CD14-positive monocyte (primary cell): ENCODE measurements at regions not wholly inside any gene's neighbourhood (a gene's known extent, or its start where the extent isn't known, plus 50 kb on each side); places are given as distances from the start of the nearest gene placed in this dataset.

Experiments
- DNase-seq, 3 donors: peaks; one replicate each; pipeline ENCODE4 v3.0.0-alpha.2; 2011 to 2022
- H2AFZ ChIP-seq: 2 replicates; pipeline ENCODE4 v1.6.0; 2012; ENCODE audit warnings: mild to moderate bottlenecking, low read depth, low read length, inconsistent platforms; ENCODE audit not compliant: insufficient read depth, poor library complexity, severe bottlenecking
- H3K27ac ChIP-seq, 2 donors: 1 replicate in 1 of 2; 2 replicates in 1 of 2; pipeline ENCODE4 v1.5.1; 2012 to 2013; ENCODE audit warnings: low read length in 2 of 2, control low read depth in 1 of 2, inconsistent platforms in 1 of 2, low read depth in 1 of 2, mild to moderate bottlenecking in 1 of 2
- H3K27me3 ChIP-seq, 2 donors: one replicate each; pipeline versions ENCODE4 v1.6.0 to v1.6.1; 2011 to 2013; ENCODE audit warnings: low read length in 2 of 2; ENCODE audit not compliant: control insufficient read depth in 2 of 2, insufficient read depth in 2 of 2
- H3K36me3 ChIP-seq, 2 donors: replicated peaks in 1 of 2; 1 replicate in 1 of 2; 2 replicates in 1 of 2; pipeline versions ENCODE4 v1.5.1 to v1.6.1; 2012 to 2013; ENCODE audit warnings: low read length in 2 of 2, control low read depth in 1 of 2, inconsistent platforms in 1 of 2, mild to moderate bottlenecking in 1 of 2; ENCODE audit not compliant: insufficient read depth in 2 of 2, control insufficient read depth in 1 of 2
- H3K4me1 ChIP-seq, 2 donors: 1 replicate in 1 of 2; 2 replicates in 1 of 2; pipeline versions ENCODE4 v1.5.1 to v1.6.1; 2012 to 2013; ENCODE audit warnings: low read length in 2 of 2, control low read depth in 1 of 2, inconsistent platforms in 1 of 2, mild to moderate bottlenecking in 1 of 2, moderate library complexity in 1 of 2; ENCODE audit not compliant: insufficient read depth in 2 of 2, control insufficient read depth in 1 of 2
- H3K4me2 ChIP-seq: replicated peaks from 2 replicates; pipeline ENCODE3; 2012; ENCODE audit warnings: low read length, moderate library complexity, mild to moderate bottlenecking; ENCODE audit not compliant: poor library complexity, severe bottlenecking; ENCODE audit errors: extremely low read depth
- H3K4me3 ChIP-seq, 3 experiments: fragments of 200-600 bp in 1 of 3; sonication (generic) in 1 of 3; replicated peaks in 1 of 3; 1 replicate in 2 of 3; 2 replicates in 1 of 3; pipeline ENCODE4 v1.5.1; 2011 to 2013; ENCODE audit warnings: low read length in 3 of 3, mild to moderate bottlenecking in 3 of 3, control low read depth in 2 of 3, low read depth in 2 of 3, inconsistent platforms in 1 of 3, moderate library complexity in 1 of 3
- H3K79me2 ChIP-seq: 2 replicates; pipeline ENCODE4 v1.6.0; 2012; ENCODE audit warnings: mild to moderate bottlenecking, control low read depth, inconsistent platforms, low read length, moderate library complexity; ENCODE audit not compliant: insufficient read depth
- H3K9ac ChIP-seq: 2 replicates; pipeline ENCODE4 v1.6.0; 2017; ENCODE audit warnings: low read length, mild to moderate bottlenecking; ENCODE audit not compliant: insufficient read depth, poor library complexity, severe bottlenecking
- H3K9me3 ChIP-seq, 2 donors: replicated peaks in 1 of 2; 1 replicate in 1 of 2; 2 replicates in 1 of 2; pipeline versions ENCODE4 v1.5.1 to v1.6.1; 2012 to 2013; ENCODE audit warnings: low read length in 2 of 2, control low read depth in 1 of 2; ENCODE audit not compliant: control insufficient read depth in 1 of 2, insufficient read depth in 1 of 2
- H4K20me1 ChIP-seq: 2 replicates; pipeline ENCODE4 v1.6.0; 2012; ENCODE audit warnings: mild to moderate bottlenecking, low read length, control low read depth, moderate library complexity; ENCODE audit not compliant: insufficient read depth
- H3K27ac Mint-ChIP-seq, 7 donors: one replicate each; pipeline ENCODE4 v1.8.0; 2020; ENCODE audit warnings: mild to moderate bottlenecking in 7 of 7, mixed read lengths in 7 of 7, moderate library complexity in 6 of 7, inconsistent platforms in 2 of 7
- H3K27me3 Mint-ChIP-seq, 3 donors: one replicate each; pipeline ENCODE4 v1.8.0; 2021 to 2022; ENCODE audit warnings: low read depth in 3 of 3, mild to moderate bottlenecking in 3 of 3, mixed read lengths in 3 of 3, moderate library complexity in 3 of 3, inconsistent platforms in 1 of 3
- H3K36me3 Mint-ChIP-seq, 2 donors: one replicate each; pipeline ENCODE4 v1.8.0; 2020; ENCODE audit warnings: mixed read lengths in 2 of 2, inconsistent platforms in 1 of 2, mild to moderate bottlenecking in 1 of 2
- H3K4me1 Mint-ChIP-seq: one replicate; pipeline ENCODE4 v1.8.0; 2020; ENCODE audit warnings: mild to moderate bottlenecking, mixed read lengths
- H3K4me3 Mint-ChIP-seq, 2 donors: one replicate each; pipeline ENCODE4 v1.8.0; 2020; ENCODE audit warnings: mild to moderate bottlenecking in 2 of 2, mixed read lengths in 2 of 2, moderate library complexity in 1 of 2
- H3K9me3 Mint-ChIP-seq, 7 donors: one replicate each; pipeline ENCODE4 v1.8.0; 2020 to 2022; ENCODE audit warnings: mixed read lengths in 7 of 7, mild to moderate bottlenecking in 6 of 7, moderate library complexity in 6 of 7, inconsistent platforms in 2 of 7
- CTCF ChIP-seq: fragments of 200-600 bp; IDR thresholded peaks from one replicate; pipeline ENCODE4 v1.8.0; 2022; ENCODE audit warnings: antibody characterized with exemption, mild to moderate bottlenecking
- WGBS: methylation state at CpG from one replicate; pipeline ENCODE4 v1.1.5; 2013; ENCODE audit warnings: missing lambda C conversion rate; ENCODE audit not compliant: insufficient coverage; 5-methylcytosine and 5-hydroxymethylcytosine counted together
- intact Hi-C, 2 donors: fragments of 100-400 bp; cut with micrococcal nuclease; formaldehyde crosslinking; loops; one replicate each; pipeline versions ENCODE4 v1.15.0 to v1.15.1; 2023

- peaks cover 3 to 14% (median 9%) of the 10 kb centered on the region in 7 donors for H3K9me3 Mint-ChIP-seq
- no peaks in the 10 kb centered on the region for H3K36me3 Mint-ChIP-seq
- H3K79me2 ChIP-seq = no peaks in the 10 kb centered on the region
- H3K9ac ChIP-seq = no peak overlapping the region
- H3K4me2 ChIP-seq = no peak overlapping the region
- H3K4me3 Mint-ChIP-seq = no peak overlapping the region
- DNase-seq = no peak
- H2AFZ ChIP-seq = no peak overlapping the region
- peaks cover 14 to 24% of the 10 kb centered on the region in 2 donors for H3K4me1 ChIP-seq
- H3K36me3 ChIP-seq = no peaks in the 10 kb centered on the region
- H3K27me3 Mint-ChIP-seq = peaks cover 0 to 2% (median 0%) of the 10 kb centered on the region in 3 donors
- peaks cover 4 to 6% of the 10 kb centered on the region in 2 donors for H3K9me3 ChIP-seq
- H3K27ac ChIP-seq = no peak overlapping the region
- H3K27me3 ChIP-seq = no peaks in the 10 kb centered on the region
- peaks cover 21% of the 10 kb centered on the region for H3K4me1 Mint-ChIP-seq
- no peak overlapping the region for H3K4me3 ChIP-seq
- WGBS = no CpG with 5 or more reads among the region's 1 CpG
- no peaks in the 10 kb centered on the region for H4K20me1 ChIP-seq
- no peak overlapping the region for H3K27ac Mint-ChIP-seq
- intact Hi-C loops = no loop called here
- TF ChIP-seq CTCF = no peak
These were observed 74.9 kb downstream of the AKR1C4 start for GRCh38 chr10:5271526-5271925.

- WGBS = no CpG with 5 or more reads among the region's 3 CpGs
- no peak for TF ChIP-seq CTCF
- Histone ChIP-seq H4K20me1 (no peaks in the 10 kb centered on the region), H2AFZ (no peak overlapping the region), H3K4me3 (no peak overlapping the region), H3K79me2 (no peaks in the 10 kb centered on the region), H3K27me3 (no peaks in the 10 kb centered on the region), H3K9me3 (peaks cover 0 to 4% of the 10 kb centered on the region in 2 donors), H3K4me2 (no peak overlapping the region), H3K4me1 (peaks cover 14 to 24% of the 10 kb centered on the region in 2 donors), H3K9ac (no peak overlapping the region), H3K27ac (no peak overlapping the region), H3K36me3 (no peaks in the 10 kb centered on the region)
- Mint-ChIP-seq H3K9me3 (peaks cover 0 to 8% (median 4%) of the 10 kb centered on the region in 7 donors), H3K27me3 (peaks cover 0 to 2% (median 0%) of the 10 kb centered on the region in 3 donors), H3K4me1 (peaks cover 21% of the 10 kb centered on the region), H3K27ac (peak overlapping the region in 3 of 7 donors; percentile 15 to 69 (median 30)), H3K36me3 (no peaks in the 10 kb centered on the region), H3K4me3 (no peak overlapping the region)
- DNase-seq = peak; percentile 17 to 40 (median 39)
- intact Hi-C loops = no loop called here
These were observed 75.6 kb downstream of the AKR1C4 start for GRCh38 chr10:5272065-5272803.
